IMR-90 (cell line): ENCODE measurements at regions not wholly inside any gene's neighbourhood (a gene's known extent, or its start where the extent isn't known, plus 50 kb on each side); places are given as distances from the start of the nearest gene placed in this dataset.

ENCODE experiments used
- ATAC-seq: fragments of 200-7000 bp; cut with Tn5 transposase; 2 replicates; pipeline ENCODE4 v1.9.1; 2020; ENCODE audit warnings: low read depth, mild to moderate bottlenecking, moderate library complexity
- BruUV-seq: library from RNA; stranded (reverse); fragments of 400-500 nt; replicated peaks from 2 replicates; lab custom pipeline; 2021; lab: Mats Ljungman, UMichigan
- CTCF ChIA-PET: fragments of 300-600 bp; formaldehyde crosslinking; extraction: SDS; loops from one replicate; lab custom pipeline; 2021; ENCODE audit warnings: antibody characterized with exemption; lab: Yijun Ruan, JAX
- POLR2A ChIA-PET: fragments of 300-600 bp; sonication (Branson Sonifier 250); formaldehyde crosslinking; loops from one replicate; lab custom pipeline; 2022; ENCODE audit warnings: antibody characterized with exemption; ENCODE audit not compliant: unreplicated experiment; lab: Charles Lee
- DNase-seq: peaks from one replicate; pipeline ENCODE4 v3.0.0; 2013
- H2AFZ ChIP-seq: replicated peaks from 2 replicates; pipeline ENCODE3; 2013; ENCODE audit warnings: low read length, mild to moderate bottlenecking; ENCODE audit not compliant: poor library complexity
- H2AK5ac ChIP-seq: 2 replicates; pipeline ENCODE4 v1.6.1; 2013; ENCODE audit warnings: low read depth, low read length, inconsistent platforms
- H2AK9ac ChIP-seq: replicated peaks from 2 replicates; pipeline ENCODE3; 2013; ENCODE audit warnings: mild to moderate bottlenecking, low read depth, low read length, moderate library complexity; ENCODE audit not compliant: poor library complexity
- H2BK120ac ChIP-seq: 2 replicates; pipeline ENCODE4 v1.6.1; 2013; ENCODE audit warnings: low read depth, low read length, inconsistent platforms
- H2BK15ac ChIP-seq: 3 replicates; pipeline ENCODE4 v1.6.1; 2013; ENCODE audit warnings: low read depth, low read length, inconsistent platforms
- H2BK20ac ChIP-seq: 2 replicates; pipeline ENCODE4 v1.6.1; 2013; ENCODE audit warnings: low read depth, mild to moderate bottlenecking, inconsistent platforms, low read length, moderate library complexity
- H2BK5ac ChIP-seq: 2 replicates; pipeline ENCODE4 v1.6.1; 2013; ENCODE audit warnings: mild to moderate bottlenecking, low read depth, low read length, inconsistent platforms; ENCODE audit not compliant: poor library complexity, severe bottlenecking
- H3K14ac ChIP-seq: replicated peaks from 2 replicates; pipeline ENCODE4 v1.6.1; 2013; ENCODE audit warnings: low read depth, low read length, inconsistent platforms
- H3K18ac ChIP-seq: 2 replicates; pipeline ENCODE4 v1.6.1; 2013; ENCODE audit warnings: low read depth, low read length, control low read depth
- H3K23ac ChIP-seq: 2 replicates; pipeline ENCODE4 v1.6.1; 2013; ENCODE audit warnings: low read depth, low read length, inconsistent platforms
- H3K27ac ChIP-seq: 2 replicates; pipeline ENCODE4 v1.5.1; 2013; ENCODE audit warnings: mild to moderate bottlenecking, control low read depth, low read length; ENCODE audit not compliant: insufficient read depth
- H3K27me3 ChIP-seq: 2 replicates; pipeline ENCODE4 v1.6.1; 2013; ENCODE audit warnings: low read length; ENCODE audit not compliant: control insufficient read depth, insufficient read depth
- H3K36me3 ChIP-seq: 2 replicates; pipeline ENCODE4 v1.6.1; 2013; ENCODE audit warnings: low read length, mixed read lengths; ENCODE audit not compliant: control insufficient read depth, insufficient read depth
- H3K4ac ChIP-seq: 2 replicates; pipeline ENCODE4 v1.6.1; 2013; ENCODE audit warnings: low read depth, low read length, inconsistent platforms
- H3K4me1 ChIP-seq: 2 replicates; pipeline ENCODE4 v1.6.1; 2013; ENCODE audit warnings: low read length, mixed read lengths; ENCODE audit not compliant: control insufficient read depth, insufficient read depth
- H3K4me2 ChIP-seq: 2 replicates; pipeline ENCODE4 v1.6.1; 2013; ENCODE audit warnings: low read depth, mild to moderate bottlenecking, control low read depth, low read length, moderate library complexity
- H3K4me3 ChIP-seq: 2 replicates; pipeline ENCODE4 v1.5.1; 2013; ENCODE audit warnings: low read depth, mild to moderate bottlenecking, control low read depth, low read length, moderate library complexity; ENCODE audit not compliant: insufficient read depth
- H3K56ac ChIP-seq: 2 replicates; pipeline ENCODE4 v1.6.1; 2013; ENCODE audit warnings: low read length, inconsistent platforms; ENCODE audit not compliant: insufficient read depth; ENCODE audit errors: extremely low read depth
- H3K79me1 ChIP-seq, 2 experiments: 2 replicates each; pipeline ENCODE4 v1.6.1; 2013; ENCODE audit warnings: low read length in 2 of 2, inconsistent platforms in 1 of 2, low read depth in 1 of 2
- H3K9ac ChIP-seq: 2 replicates; pipeline ENCODE4 v1.6.1; 2013; ENCODE audit warnings: low read depth, low read length, control low read depth
- H3K9me1 ChIP-seq: 2 replicates; pipeline ENCODE4 v1.6.1; 2013; ENCODE audit warnings: low read length, inconsistent platforms; ENCODE audit not compliant: insufficient read depth
- H3K9me3 ChIP-seq: 2 replicates; pipeline ENCODE4 v1.6.1; 2013; ENCODE audit warnings: low read length; ENCODE audit not compliant: control insufficient read depth, insufficient read depth
- H4K20me1 ChIP-seq: 2 replicates; pipeline ENCODE4 v1.6.1; 2013; ENCODE audit warnings: low read length, inconsistent platforms; ENCODE audit not compliant: insufficient read depth
- H4K5ac ChIP-seq: 2 replicates; pipeline ENCODE4 v1.6.1; 2013; ENCODE audit warnings: mild to moderate bottlenecking, low read depth, low read length, control low read depth
- H4K8ac ChIP-seq, 2 experiments: 2 replicates each; pipeline ENCODE4 v1.6.1; 2013; ENCODE audit warnings: low read depth in 2 of 2, low read length in 2 of 2, control low read depth in 1 of 2, inconsistent platforms in 1 of 2
- H4K91ac ChIP-seq: 2 replicates; pipeline ENCODE4 v1.6.1; 2013; ENCODE audit warnings: low read depth, low read length, inconsistent platforms; ENCODE audit not compliant: insufficient read depth
- BHLHE40 ChIP-seq: fragments of 150-350 bp; IDR thresholded peaks from 2 replicates; pipeline ENCODE4 v1.6.1; 2016; ENCODE audit warnings: mild to moderate bottlenecking, low read depth, low read length
- CEBPB ChIP-seq: IDR thresholded peaks from 2 replicates; pipeline ENCODE4 v1.6.1; 2012; ENCODE audit warnings: low read depth, low read length, improper control_type of control experiment
- CHD1 ChIP-seq: IDR thresholded peaks from 2 replicates; pipeline ENCODE4 v1.6.1; 2012; ENCODE audit warnings: low read depth, low read length, improper control_type of control experiment
- CTCF ChIP-seq: conservative IDR thresholded peaks from 2 replicates; pipeline ENCODE4 v1.5.1; 2012; ENCODE audit warnings: mild to moderate bottlenecking, low read depth, low read length, improper control_type of control experiment
- FOS ChIP-seq: fragments of 150-350 bp; IDR thresholded peaks from 2 replicates; pipeline ENCODE4 v1.6.1; 2016; ENCODE audit warnings: low read depth, low read length
- MAFK ChIP-seq: IDR thresholded peaks from 2 replicates; pipeline ENCODE4 v1.6.1; 2012; ENCODE audit warnings: low read depth, low read length, improper control_type of control experiment
- MAZ ChIP-seq: IDR thresholded peaks from 2 replicates; pipeline ENCODE4 v1.6.1; 2012; ENCODE audit warnings: low read depth, mild to moderate bottlenecking, low read length, improper control_type of control experiment, moderate library complexity, borderline replicate concordance
- MXI1 ChIP-seq: IDR thresholded peaks from 2 replicates; pipeline ENCODE4 v1.6.1; 2012; ENCODE audit warnings: low read depth, mild to moderate bottlenecking, low read length, moderate library complexity, borderline replicate concordance
- NFE2L2 ChIP-seq: fragments of 150-350 bp; IDR thresholded peaks from 2 replicates; pipeline ENCODE4 v1.6.1; 2016; ENCODE audit warnings: low read depth, mild to moderate bottlenecking, low read length
- POLR2A ChIP-seq: IDR thresholded peaks from 2 replicates; pipeline ENCODE4 v1.6.1; 2012; ENCODE audit warnings: mild to moderate bottlenecking, low read depth, low read length
- RAD21 ChIP-seq: IDR thresholded peaks from 2 replicates; pipeline ENCODE4 v1.6.1; 2012; ENCODE audit warnings: low read length, improper control_type of control experiment
- RCOR1 ChIP-seq: IDR thresholded peaks from 2 replicates; pipeline ENCODE4 v1.6.1; 2012; ENCODE audit warnings: mild to moderate bottlenecking, low read length, improper control_type of control experiment; ENCODE audit not compliant: insufficient replicate concordance
- RFX5 ChIP-seq: IDR thresholded peaks from 2 replicates; pipeline ENCODE4 v1.8.0; 2012; ENCODE audit warnings: low read depth, mild to moderate bottlenecking, low read length, moderate library complexity
- SMC3 ChIP-seq: fragments of 150-350 bp; IDR thresholded peaks from 2 replicates; pipeline ENCODE4 v1.6.1; 2016; ENCODE audit warnings: low read depth, mild to moderate bottlenecking, antibody characterized with exemption, low read length, moderate library complexity
- WGBS, 2 experiments: methylation state at CpG; one replicate each; pipeline versions ENCODE4 v1.1.5 to v1.1.7; 2013; ENCODE audit warnings: missing lambda C conversion rate in 2 of 2; ENCODE audit not compliant: insufficient read length in 1 of 2; ENCODE audit errors: extremely low coverage in 2 of 2; 5-methylcytosine and 5-hydroxymethylcytosine counted together
- dilution Hi-C: fragments of 300-500 bp; cut with HindIII; formaldehyde crosslinking; loops from one replicate; pipeline ENCODE4 v1.14.3; 2018; ENCODE audit warnings: low sequenced_read_pairs; ENCODE audit not compliant: unreplicated experiment
- in situ Hi-C: fragments of 300-500 bp; cut with MboI; formaldehyde crosslinking; loops from 3 replicates; pipeline ENCODE4 v1.14.3; 2019; ENCODE audit warnings: low sequenced_read_pairs, inconsistent platforms, mixed read lengths
- intact Hi-C: fragments of 100-400 bp; cut with micrococcal nuclease; formaldehyde crosslinking; loops from 2 replicates; pipeline ENCODE4 v1.10.0; 2022
- TF ChIP-seq, protein P1 (sequence below): fragments of 150-350 bp; IDR thresholded peaks from 2 replicates; pipeline ENCODE4 v1.6.1; 2016; ENCODE audit warnings: low read depth, mild to moderate bottlenecking, low read length, moderate library complexity, borderline replicate concordance
- TF ChIP-seq, protein P2 (sequence below): fragments of 150-350 bp; IDR thresholded peaks from 2 replicates; pipeline ENCODE4 v1.6.1; 2017; ENCODE audit warnings: mild to moderate bottlenecking, antibody characterized with exemption, low read length, low read depth

GRCh38 chr5:28408186-28408585, 1369.8 kb upstream of the CDH9 start:
- BruUV-seq = no TSS peak
- no peak overlapping the region for H4K5ac ChIP-seq
- H2AFZ ChIP-seq = no peak overlapping the region
- H3K36me3 ChIP-seq = no peaks in the 10 kb centered on the region
- dilution Hi-C loops = no loop called here
- H2AK9ac ChIP-seq = no peak overlapping the region
- no peak overlapping the region for H3K4me3 ChIP-seq
- no peaks in the 10 kb centered on the region for H4K20me1 ChIP-seq
- WGBS, 2 experiments = no CpG with 5 or more reads among the region's 3 CpGs
- peaks cover 18% of the 10 kb centered on the region for H3K9me3 ChIP-seq
- no peak overlapping the region for H3K14ac ChIP-seq
- in situ Hi-C loops = no loop called here
- H3K4me1 ChIP-seq = no peaks in the 10 kb centered on the region
- no peak overlapping the region for H3K27ac ChIP-seq
- no peak overlapping the region for H2AK5ac ChIP-seq
- no peak for ATAC-seq
- TF ChIP-seq RCOR1 (no peak), FOS (no peak), RAD21 (no peak), CHD1 (no peak), SMC3 (no peak), MXI1 (no peak), MAZ (no peak), BHLHE40 (no peak), NFE2L2 (no peak), CEBPB (no peak), POLR2A (no peak), RFX5 (no peak), MAFK (no peak), CTCF (no peak)
- TF ChIP-seq, protein P1, sequence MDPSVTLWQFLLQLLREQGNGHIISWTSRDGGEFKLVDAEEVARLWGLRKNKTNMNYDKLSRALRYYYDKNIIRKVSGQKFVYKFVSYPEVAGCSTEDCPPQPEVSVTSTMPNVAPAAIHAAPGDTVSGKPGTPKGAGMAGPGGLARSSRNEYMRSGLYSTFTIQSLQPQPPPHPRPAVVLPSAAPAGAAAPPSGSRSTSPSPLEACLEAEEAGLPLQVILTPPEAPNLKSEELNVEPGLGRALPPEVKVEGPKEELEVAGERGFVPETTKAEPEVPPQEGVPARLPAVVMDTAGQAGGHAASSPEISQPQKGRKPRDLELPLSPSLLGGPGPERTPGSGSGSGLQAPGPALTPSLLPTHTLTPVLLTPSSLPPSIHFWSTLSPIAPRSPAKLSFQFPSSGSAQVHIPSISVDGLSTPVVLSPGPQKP = no peak
- TF ChIP-seq, protein P2, sequence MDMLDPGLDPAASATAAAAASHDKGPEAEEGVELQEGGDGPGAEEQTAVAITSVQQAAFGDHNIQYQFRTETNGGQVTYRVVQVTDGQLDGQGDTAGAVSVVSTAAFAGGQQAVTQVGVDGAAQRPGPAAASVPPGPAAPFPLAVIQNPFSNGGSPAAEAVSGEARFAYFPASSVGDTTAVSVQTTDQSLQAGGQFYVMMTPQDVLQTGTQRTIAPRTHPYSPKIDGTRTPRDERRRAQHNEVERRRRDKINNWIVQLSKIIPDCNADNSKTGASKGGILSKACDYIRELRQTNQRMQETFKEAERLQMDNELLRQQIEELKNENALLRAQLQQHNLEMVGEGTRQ = no peak
- no peaks in the 10 kb centered on the region for H3K9me1 ChIP-seq
- H3K9ac ChIP-seq = no peak overlapping the region
- intact Hi-C loops = no loop called here
- H3K56ac ChIP-seq = no peak overlapping the region
- no peak overlapping the region for H2BK5ac ChIP-seq
- H3K27me3 ChIP-seq = no peaks in the 10 kb centered on the region
- no peak overlapping the region for H4K91ac ChIP-seq
- no peak overlapping the region for H2BK15ac ChIP-seq
- no peaks in the 10 kb centered on the region for H3K79me1 ChIP-seq
- no peak overlapping the region for H2BK20ac ChIP-seq
- H3K18ac ChIP-seq = no peak overlapping the region
- H2BK120ac ChIP-seq = no peak overlapping the region
- no peak for DNase-seq
- no peak overlapping the region for H3K23ac ChIP-seq
- no peak overlapping the region for H3K4ac ChIP-seq
- no peak overlapping the region for H4K8ac ChIP-seq
- CTCF ChIA-PET = no interaction called here
- POLR2A ChIA-PET = no interaction called here
- no peak overlapping the region for H3K4me2 ChIP-seq
